ENCODE measurements at regions not wholly inside any gene's neighbourhood (a gene's known extent, or its start where the extent isn't known, plus 50 kb on each side); places are given as distances from the start of the nearest gene placed in this dataset.

GRCh38 chr6:40954446-40955177 is 84.4 kb downstream of the UNC5CL start:
- no peak for TF ChIP-seq CTCF (IDR thresholded peaks at IDR 0.05)
- no peak overlapping the region for H3K27ac ChIP-seq
- ATAC-seq = no peak
- 94 to 95% methylated on average over 6 of the region's 6 CpGs for WGBS, 2 donors
- intact Hi-C loops (cut with DNase I) = no loop called here
- peak in 1 of 6 donors; percentile 55 for DNase-seq
- H3K9me3 ChIP-seq = no peaks in the 10 kb centered on the region
- H3K36me3 ChIP-seq = no peaks in the 10 kb centered on the region
- H3K27me3 ChIP-seq = no peaks in the 10 kb centered on the region
- peaks cover 0 to 12% (median 0%) of the 10 kb centered on the region in 3 donors for H3K4me1 ChIP-seq
- H3K4me3 ChIP-seq = no peak overlapping the region
- no peak for FAIRE-seq

GRCh38 chr6:40953486-40953885 is 85.5 kb downstream of the UNC5CL start:
- intact Hi-C loops (cut with DNase I) = no loop called here
- Histone ChIP-seq H3K36me3 (no peaks in the 10 kb centered on the region), H3K27ac (no peak overlapping the region), H3K27me3 (no peaks in the 10 kb centered on the region), H3K9me3 (no peaks in the 10 kb centered on the region), H3K4me3 (no peak overlapping the region), H3K4me1 (peaks cover 0 to 10% (median 0%) of the 10 kb centered on the region in 3 donors)
- ATAC-seq = no peak
- no peak for TF ChIP-seq CTCF (IDR thresholded peaks at IDR 0.05)
- WGBS, 2 donors = 73 to 76% methylated on average over 4 of the region's 4 CpGs
- no peak for DNase-seq
- FAIRE-seq = no peak

- Histone ChIP-seq H3K27me3 (no peaks in the 10 kb centered on the region), H3K4me1 (no peaks in the 10 kb centered on the region), H3K4me3 (no peak overlapping the region), H3K27ac (no peak overlapping the region), H3K9me3 (no peaks in the 10 kb centered on the region), H3K36me3 (no peaks in the 10 kb centered on the region)
- ATAC-seq = no peak
- intact Hi-C loops (cut with DNase I) = no loop called here
- no peak for FAIRE-seq
- no peak for DNase-seq
- 74 to 81% methylated on average over 7 of the region's 7 CpGs for WGBS, 2 donors
- TF ChIP-seq CTCF (IDR thresholded peaks at IDR 0.05) = no peak
Observed at GRCh38 chr6:40950986-40951698, 87.9 kb downstream of the UNC5CL start.

GRCh38 chr6:40948570-40948969 is 90.5 kb downstream of the UNC5CL start:
- ATAC-seq = no peak
- Histone ChIP-seq H3K36me3 (no peaks in the 10 kb centered on the region), H3K9me3 (no peaks in the 10 kb centered on the region), H3K4me1 (no peaks in the 10 kb centered on the region), H3K27me3 (no peaks in the 10 kb centered on the region), H3K4me3 (no peak overlapping the region), H3K27ac (no peak overlapping the region)
- DNase-seq = no peak
- no peak for FAIRE-seq
- intact Hi-C loops (cut with DNase I) = no loop called here
- WGBS, 2 donors = 88 to 96% methylated on average over 3 of the region's 3 CpGs
- TF ChIP-seq CTCF (IDR thresholded peaks at IDR 0.05) = no peak

All from pancreas (tissue), 10 donors.